RWPE2 (cell line): ENCODE measurements at regions not wholly inside any gene's neighbourhood (a gene's known extent, or its start where the extent isn't known, plus 50 kb on each side); places are given as distances from the start of the nearest gene placed in this dataset.

Experiments used
- ATAC-seq: fragments of 200-7000 bp; cut with Tn5 transposase; 3 replicates; pipeline ENCODE4 v1.9.1; 2021; ENCODE audit warnings: low read depth
- DNase-seq: peaks from one replicate; pipeline ENCODE4 v3.0.0-alpha.2; 2020; ENCODE audit warnings: low spot score
- H3K27ac ChIP-seq: fragments of 450-650 bp; 2 replicates; pipeline ENCODE4 v1.5.1; 2017; ENCODE audit warnings: mild to moderate bottlenecking; ENCODE audit not compliant: poor library complexity, severe bottlenecking
- H3K27me3 ChIP-seq: fragments of 250-450 bp; sonication (Bioruptor Pico); 2 replicates; pipeline ENCODE4 v1.5.1; 2021; ENCODE audit warnings: mild to moderate bottlenecking, moderate library complexity; ENCODE audit not compliant: insufficient read depth, poor library complexity, severe bottlenecking
- H3K36me3 ChIP-seq: fragments of 250-450 bp; sonication (Bioruptor Pico); 2 replicates; pipeline ENCODE4 v1.5.1; 2020; ENCODE audit warnings: low read depth, mild to moderate bottlenecking, moderate library complexity
- H3K4me1 ChIP-seq: fragments of 250-450 bp; sonication (Bioruptor Pico); 2 replicates; pipeline ENCODE4 v1.5.1; 2021; ENCODE audit warnings: mild to moderate bottlenecking, moderate library complexity; ENCODE audit not compliant: insufficient read depth, poor library complexity, severe bottlenecking
- H3K4me3 ChIP-seq: fragments of 250-450 bp; sonication (Bioruptor Pico); 2 replicates; pipeline ENCODE4 v1.5.1; 2021; ENCODE audit warnings: mild to moderate bottlenecking, moderate library complexity; ENCODE audit not compliant: severe bottlenecking
- H3K9me3 ChIP-seq: fragments of 250-450 bp; sonication (Bioruptor Pico); 2 replicates; pipeline ENCODE4 v1.5.1; 2021; ENCODE audit warnings: mild to moderate bottlenecking, moderate library complexity; ENCODE audit not compliant: severe bottlenecking
- TF ChIP-seq, protein P1 (sequence below): fragments of 450-650 bp; IDR thresholded peaks from one replicate; pipeline ENCODE4 v1.5.1; 2017; ENCODE audit warnings: mild to moderate bottlenecking, moderate library complexity; ENCODE audit not compliant: poor library complexity, severe bottlenecking

DNA sequence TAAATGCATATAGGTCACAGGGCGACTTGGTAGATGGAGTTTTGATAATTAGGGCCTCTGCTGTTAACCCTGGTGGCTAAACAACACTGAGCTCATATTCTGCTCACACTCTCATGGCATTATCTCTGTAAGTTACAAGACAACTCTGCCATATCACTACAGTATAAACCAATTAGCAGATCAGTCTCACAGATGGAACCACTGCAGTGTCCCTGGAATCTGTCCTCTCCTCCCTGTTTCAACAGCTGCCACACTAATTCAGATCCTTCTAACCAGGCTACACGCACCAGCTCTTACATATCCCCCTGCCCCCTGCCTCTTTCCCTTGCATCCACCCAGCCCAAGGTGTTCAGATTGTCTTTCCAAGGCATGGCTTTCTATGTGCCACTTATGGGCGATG, 161.0 kb upstream of the RMST start:
- TF ChIP-seq, protein P1, sequence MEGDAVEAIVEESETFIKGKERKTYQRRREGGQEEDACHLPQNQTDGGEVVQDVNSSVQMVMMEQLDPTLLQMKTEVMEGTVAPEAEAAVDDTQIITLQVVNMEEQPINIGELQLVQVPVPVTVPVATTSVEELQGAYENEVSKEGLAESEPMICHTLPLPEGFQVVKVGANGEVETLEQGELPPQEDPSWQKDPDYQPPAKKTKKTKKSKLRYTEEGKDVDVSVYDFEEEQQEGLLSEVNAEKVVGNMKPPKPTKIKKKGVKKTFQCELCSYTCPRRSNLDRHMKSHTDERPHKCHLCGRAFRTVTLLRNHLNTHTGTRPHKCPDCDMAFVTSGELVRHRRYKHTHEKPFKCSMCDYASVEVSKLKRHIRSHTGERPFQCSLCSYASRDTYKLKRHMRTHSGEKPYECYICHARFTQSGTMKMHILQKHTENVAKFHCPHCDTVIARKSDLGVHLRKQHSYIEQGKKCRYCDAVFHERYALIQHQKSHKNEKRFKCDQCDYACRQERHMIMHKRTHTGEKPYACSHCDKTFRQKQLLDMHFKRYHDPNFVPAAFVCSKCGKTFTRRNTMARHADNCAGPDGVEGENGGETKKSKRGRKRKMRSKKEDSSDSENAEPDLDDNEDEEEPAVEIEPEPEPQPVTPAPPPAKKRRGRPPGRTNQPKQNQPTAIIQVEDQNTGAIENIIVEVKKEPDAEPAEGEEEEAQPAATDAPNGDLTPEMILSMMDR = no peak
- H3K27me3 ChIP-seq = no peaks in the 10 kb centered on the region
- H3K9me3 ChIP-seq = no peaks in the 10 kb centered on the region
- no peak for ATAC-seq
- no peaks in the 10 kb centered on the region for H3K36me3 ChIP-seq
- H3K4me1 ChIP-seq = no peaks in the 10 kb centered on the region
- H3K4me3 ChIP-seq = no peak overlapping the region
- no peak overlapping the region for H3K27ac ChIP-seq
- no peak for DNase-seq

DNA sequence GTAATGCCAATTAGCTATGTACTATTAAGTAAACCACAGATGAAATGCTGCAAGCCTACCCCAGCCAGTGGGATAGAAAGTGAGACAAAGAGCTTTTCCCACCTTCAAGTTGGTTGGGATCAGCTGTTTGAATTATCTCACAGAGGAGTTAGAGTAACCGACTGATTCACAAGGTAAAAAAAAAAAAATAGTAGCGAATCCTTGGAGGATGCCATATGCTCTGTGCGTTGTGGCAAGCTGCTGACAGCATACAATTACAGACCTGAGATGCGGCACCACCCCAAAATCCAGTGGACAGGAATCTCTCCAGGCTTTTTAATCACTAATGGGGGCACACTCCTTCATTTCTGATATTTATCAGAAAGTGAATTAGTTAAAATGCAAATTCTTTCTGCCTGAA, 157.0 kb upstream of the RMST start:
- Histone ChIP-seq H3K27ac (no peak overlapping the region), H3K9me3 (no peaks in the 10 kb centered on the region), H3K4me3 (no peak overlapping the region), H3K4me1 (no peaks in the 10 kb centered on the region), H3K36me3 (no peaks in the 10 kb centered on the region), H3K27me3 (no peaks in the 10 kb centered on the region)
- TF ChIP-seq, protein P1 = no peak
- no peak for ATAC-seq
- DNase-seq = no peak

DNA sequence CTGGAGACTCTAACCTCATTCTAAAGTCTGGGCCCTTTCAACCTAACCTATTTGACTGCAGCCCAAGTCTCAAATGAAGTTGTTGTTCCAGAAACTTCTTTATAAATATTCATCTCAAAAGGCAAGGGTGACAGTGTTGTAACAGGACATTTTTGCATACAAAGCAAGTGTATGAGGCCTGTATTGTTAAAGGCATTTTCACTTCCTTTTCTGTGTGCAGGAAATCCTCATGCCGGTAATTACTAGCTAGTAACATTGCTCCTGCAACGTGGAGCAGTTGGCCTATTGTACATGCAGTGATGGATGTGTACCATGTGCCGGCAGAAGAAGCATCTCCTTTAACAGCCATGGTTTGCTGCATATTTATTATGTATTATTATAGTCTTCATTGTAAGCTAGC, 156.5 kb upstream of the RMST start:
- DNase-seq (no peak), ATAC-seq (no peak)
- H3K36me3 ChIP-seq = no peaks in the 10 kb centered on the region
- TF ChIP-seq, protein P1 = no peak
- no peak overlapping the region for H3K4me3 ChIP-seq
- no peaks in the 10 kb centered on the region for H3K27me3 ChIP-seq
- no peak overlapping the region for H3K27ac ChIP-seq
- no peaks in the 10 kb centered on the region for H3K4me1 ChIP-seq
- H3K9me3 ChIP-seq = no peaks in the 10 kb centered on the region

DNA sequence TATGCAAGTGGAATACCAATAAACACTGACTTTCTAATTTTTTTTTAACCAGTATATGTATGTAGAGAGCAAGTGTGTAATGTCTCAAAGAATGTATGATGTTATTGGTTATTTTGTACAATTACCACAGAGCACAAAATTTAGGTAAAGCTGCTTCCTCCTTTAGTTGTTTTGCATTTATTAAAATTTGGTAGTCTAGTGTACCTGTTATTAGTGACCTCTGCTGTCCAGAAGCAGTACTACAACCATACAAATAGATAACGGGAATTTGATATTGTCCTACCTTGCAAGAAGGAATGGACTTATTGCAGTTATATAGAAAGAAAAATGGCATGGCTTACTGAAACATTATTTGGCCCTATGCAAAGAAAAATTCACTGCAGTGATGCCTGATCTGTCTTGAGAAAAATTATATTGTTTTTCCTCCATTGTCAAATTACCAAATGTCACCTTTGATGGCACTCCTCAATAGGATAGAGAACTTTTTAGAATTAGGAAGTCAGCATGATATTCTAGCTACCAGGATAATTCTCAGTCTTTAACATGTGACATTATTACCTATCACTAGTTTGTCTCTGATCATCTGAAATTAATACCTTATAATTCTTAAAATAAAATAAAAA, 153.9 kb upstream of the RMST start:
- no peaks in the 10 kb centered on the region for H3K36me3 ChIP-seq
- H3K4me1 ChIP-seq = no peaks in the 10 kb centered on the region
- TF ChIP-seq, protein P1 = peak; percentile 85
- no peaks in the 10 kb centered on the region for H3K9me3 ChIP-seq
- no peak overlapping the region for H3K4me3 ChIP-seq
- no peak for DNase-seq
- no peak overlapping the region for H3K27ac ChIP-seq
- no peaks in the 10 kb centered on the region for H3K27me3 ChIP-seq
- no peak for ATAC-seq

DNA sequence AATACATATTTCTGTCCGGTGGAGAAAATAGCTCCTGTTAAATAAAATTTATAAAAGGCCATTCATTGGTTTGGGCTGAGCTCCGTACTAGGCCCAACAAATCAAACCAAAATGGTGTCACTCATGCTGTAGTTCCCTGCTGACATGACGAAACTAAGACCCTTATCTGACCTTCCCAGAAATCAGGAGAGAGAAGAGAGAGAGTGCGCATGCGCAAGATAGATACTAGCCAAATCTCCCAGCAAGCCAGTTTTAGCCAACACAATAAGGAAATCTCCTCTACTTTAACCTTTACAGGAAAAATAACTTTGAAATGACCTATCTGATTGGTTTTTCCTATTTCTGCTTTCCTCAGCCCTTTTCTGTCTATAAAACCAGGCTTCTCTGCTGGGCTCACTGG, 152.7 kb upstream of the RMST start:
- no peak overlapping the region for H3K27ac ChIP-seq
- TF ChIP-seq, protein P1 = no peak
- H3K9me3 ChIP-seq = no peaks in the 10 kb centered on the region
- no peak for ATAC-seq
- no peaks in the 10 kb centered on the region for H3K27me3 ChIP-seq
- DNase-seq = no peak
- H3K4me3 ChIP-seq = no peak overlapping the region
- no peaks in the 10 kb centered on the region for H3K4me1 ChIP-seq
- no peaks in the 10 kb centered on the region for H3K36me3 ChIP-seq
